Neuronal stem cell (in vitro differentiated cells): ENCODE measurements at regions not wholly inside any gene's neighbourhood (a gene's known extent, or its start where the extent isn't known, plus 50 kb on each side); places are given as distances from the start of the nearest gene placed in this dataset.

Experiments
- DNase-seq: peaks from one replicate; pipeline ENCODE4 v3.0.0-alpha.2; 2013; ENCODE audit warnings: low spot score
- H2AFZ ChIP-seq: one replicate; pipeline ENCODE4 v1.6.1; 2013; ENCODE audit warnings: mild to moderate bottlenecking, low read length, inconsistent platforms
- H2AK5ac ChIP-seq: 2 replicates; pipeline ENCODE4 v1.6.1; 2013; ENCODE audit warnings: low read depth, mild to moderate bottlenecking, inconsistent platforms, low read length, moderate library complexity, mixed read lengths
- H2BK120ac ChIP-seq: 2 replicates; pipeline ENCODE4 v1.6.1; 2013; ENCODE audit warnings: low read depth, mild to moderate bottlenecking, inconsistent platforms, low read length, moderate library complexity, mixed read lengths
- H2BK12ac ChIP-seq: one replicate; pipeline ENCODE4 v1.6.1; 2013; ENCODE audit warnings: low read length, inconsistent platforms
- H2BK15ac ChIP-seq: 2 replicates; pipeline ENCODE4 v1.6.1; 2013; ENCODE audit warnings: mild to moderate bottlenecking, low read length, inconsistent platforms, mixed read lengths
- H2BK5ac ChIP-seq: one replicate; pipeline ENCODE4 v1.6.1; 2013; ENCODE audit warnings: inconsistent platforms, mild to moderate bottlenecking, low read length, moderate library complexity
- H3K14ac ChIP-seq: one replicate; pipeline ENCODE4 v1.6.1; 2013; ENCODE audit warnings: low read length, inconsistent platforms
- H3K18ac ChIP-seq: 2 replicates; pipeline ENCODE4 v1.6.1; 2013; ENCODE audit warnings: low read length, inconsistent platforms
- H3K23ac ChIP-seq: 2 replicates; pipeline ENCODE4 v1.6.1; 2013; ENCODE audit warnings: low read depth, mild to moderate bottlenecking, mixed read lengths, low read length, inconsistent platforms; ENCODE audit not compliant: poor library complexity
- H3K27ac ChIP-seq: replicated peaks from 3 replicates; pipeline ENCODE4 v1.5.1; 2013; ENCODE audit warnings: low read length, inconsistent platforms
- H3K27me3 ChIP-seq, 3 experiments: 2 replicates each; pipeline ENCODE4 v1.6.1; 2013; ENCODE audit warnings: low read length in 3 of 3, mild to moderate bottlenecking in 2 of 3, inconsistent platforms in 1 of 3, low read depth in 1 of 3, mixed read lengths in 1 of 3, moderate library complexity in 1 of 3; ENCODE audit not compliant: control insufficient read depth in 3 of 3, insufficient read depth in 3 of 3
- H3K36me3 ChIP-seq, 2 donors: replicated peaks in 1 of 2; 2 replicates each; pipeline ENCODE4 v1.6.1; 2013; ENCODE audit warnings: low read length in 2 of 2; ENCODE audit not compliant: control insufficient read depth in 2 of 2, insufficient read depth in 2 of 2
- H3K4ac ChIP-seq: 2 replicates; pipeline ENCODE4 v1.6.1; 2013; ENCODE audit warnings: inconsistent platforms, mild to moderate bottlenecking, low read length, moderate library complexity
- H3K4me1 ChIP-seq, 2 donors: 1 replicate in 1 of 2; 2 replicates in 1 of 2; pipeline ENCODE4 v1.6.1; 2013; ENCODE audit warnings: low read length in 2 of 2, low read depth in 1 of 2; ENCODE audit not compliant: control insufficient read depth in 2 of 2, insufficient read depth in 1 of 2
- H3K4me2 ChIP-seq: one replicate; pipeline ENCODE4 v1.6.1; 2013; ENCODE audit warnings: mild to moderate bottlenecking, low read length, inconsistent platforms; ENCODE audit not compliant: insufficient read depth, poor library complexity, severe bottlenecking
- H3K4me3 ChIP-seq, 2 donors: 2 replicates each; pipeline ENCODE4 v1.5.1; 2013; ENCODE audit warnings: low read length in 2 of 2, mild to moderate bottlenecking in 2 of 2, inconsistent platforms in 1 of 2, moderate library complexity in 1 of 2
- H3K79me1 ChIP-seq: one replicate; pipeline ENCODE4 v1.6.1; 2013; ENCODE audit warnings: low read depth, mild to moderate bottlenecking, inconsistent platforms, low read length, moderate library complexity
- H3K9ac ChIP-seq: one replicate; pipeline ENCODE4 v1.6.1; 2013; ENCODE audit warnings: mild to moderate bottlenecking, low read depth, low read length, inconsistent platforms; ENCODE audit not compliant: poor library complexity
- H3K9me3 ChIP-seq, 2 donors: replicated peaks in 1 of 2; 2 replicates each; pipeline versions ENCODE3 to v1.6.1; 2013; ENCODE audit warnings: low read length in 2 of 2, mild to moderate bottlenecking in 2 of 2, inconsistent platforms in 1 of 2, low read depth in 1 of 2, mixed read lengths in 1 of 2, moderate library complexity in 1 of 2; ENCODE audit not compliant: control insufficient read depth in 2 of 2, insufficient read depth in 1 of 2
- H4K8ac ChIP-seq: one replicate; pipeline ENCODE4 v1.6.1; 2013; ENCODE audit warnings: low read depth, mild to moderate bottlenecking, inconsistent platforms, low read length, moderate library complexity
- H4K91ac ChIP-seq: one replicate; pipeline ENCODE4 v1.6.1; 2013; ENCODE audit warnings: low read length, low read depth, mild to moderate bottlenecking, inconsistent platforms; ENCODE audit not compliant: poor library complexity
- WGBS, 2 donors: extraction: QIAGEN DNeasy Blood & Tissue Kit; methylation state at CpG; one replicate each; pipeline ENCODE4 v1.1.7; 2013; ENCODE audit warnings: missing lambda C conversion rate in 2 of 2, mixed read lengths in 1 of 2; ENCODE audit not compliant: insufficient read length in 2 of 2, insufficient replicate concordance in 1 of 2; ENCODE audit errors: extremely low coverage in 2 of 2; 5-methylcytosine and 5-hydroxymethylcytosine counted together

GRCh38 chr20:52817981-52818380 lies 154.2 kb upstream of the TSHZ2 start:
- Histone ChIP-seq H3K9ac (no peak overlapping the region), H4K8ac (no peak overlapping the region), H3K9me3 (no peaks in the 10 kb centered on the region), H2BK120ac (no peak overlapping the region), H3K23ac (no peak overlapping the region), H4K91ac (no peak overlapping the region), H3K36me3 (no peaks in the 10 kb centered on the region), H3K79me1 (no peaks in the 10 kb centered on the region), H3K4me3 (no peak overlapping the region), H3K4me2 (no peak overlapping the region), H3K14ac (no peak overlapping the region), H3K18ac (no peak overlapping the region), H2BK15ac (no peak overlapping the region), H3K4me1 (no peaks in the 10 kb centered on the region), H2AFZ (no peak overlapping the region), H2BK5ac (no peak overlapping the region), H3K27me3 (no peaks in the 10 kb centered on the region), H3K4ac (no peak overlapping the region), H3K27ac (no peak overlapping the region), H2AK5ac (no peak overlapping the region), H2BK12ac (no peak overlapping the region)
- DNase-seq: no peak
- no CpG with 5 or more reads among the region's 3 CpGs for WGBS, 2 donors

- H3K4me2 ChIP-seq: no peak overlapping the region
- no peaks in the 10 kb centered on the region for H3K27me3 ChIP-seq
- H2AFZ ChIP-seq: no peak overlapping the region
- no peak overlapping the region for H3K27ac ChIP-seq
- no peak overlapping the region for H2AK5ac ChIP-seq
- H3K14ac ChIP-seq: no peak overlapping the region
- WGBS, 2 donors: no CpG with 5 or more reads among the region's 1 CpG
- no peak overlapping the region for H4K91ac ChIP-seq
- H2BK15ac ChIP-seq: no peak overlapping the region
- no peaks in the 10 kb centered on the region for H3K9me3 ChIP-seq
- no peak overlapping the region for H4K8ac ChIP-seq
- H2BK5ac ChIP-seq: no peak overlapping the region
- H2BK12ac ChIP-seq: no peak overlapping the region
- H3K4me3 ChIP-seq: no peak overlapping the region
- H3K4ac ChIP-seq: no peak overlapping the region
- no peak overlapping the region for H3K23ac ChIP-seq
- no peak for DNase-seq
- H3K18ac ChIP-seq: no peak overlapping the region
- H2BK120ac ChIP-seq: no peak overlapping the region
- H3K4me1 ChIP-seq: peaks cover 0 to 2% of the 10 kb centered on the region in 2 donors
- no peaks in the 10 kb centered on the region for H3K79me1 ChIP-seq
- H3K9ac ChIP-seq: no peak overlapping the region
- no peaks in the 10 kb centered on the region for H3K36me3 ChIP-seq
Measured at GRCh38 chr20:52817511-52817910, 154.6 kb upstream of the TSHZ2 start.

DNA sequence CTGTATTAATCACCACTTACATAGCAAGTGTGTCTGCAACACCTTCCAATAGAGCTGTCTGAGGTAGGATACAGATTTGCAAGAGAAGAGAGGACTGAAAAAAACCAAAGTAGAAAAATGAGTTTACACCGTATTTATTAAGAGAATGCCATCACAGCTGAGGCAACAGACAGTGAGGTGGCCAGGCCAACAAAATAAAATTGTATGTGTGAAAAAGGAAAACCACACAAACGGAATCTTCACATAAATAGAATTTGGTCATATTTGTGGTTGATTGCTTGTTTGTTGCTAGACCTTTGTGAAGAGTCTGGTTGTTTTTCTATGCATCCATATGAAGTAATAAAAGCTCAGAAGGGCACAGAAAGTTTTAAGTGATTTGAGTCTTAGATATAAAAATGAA lies 157.8 kb upstream of the TSHZ2 start:
- Histone ChIP-seq H4K91ac (no peak overlapping the region), H2BK12ac (no peak overlapping the region), H3K4me1 (peaks cover 0 to 2% of the 10 kb centered on the region in 2 donors), H3K4me3 (no peak overlapping the region), H2BK5ac (no peak overlapping the region), H3K4ac (no peak overlapping the region), H2BK15ac (no peak overlapping the region), H3K9me3 (no peaks in the 10 kb centered on the region), H4K8ac (no peak overlapping the region), H3K14ac (no peak overlapping the region), H3K27me3 (no peaks in the 10 kb centered on the region), H3K4me2 (no peak overlapping the region), H3K79me1 (no peaks in the 10 kb centered on the region), H3K18ac (no peak overlapping the region), H2AFZ (no peak overlapping the region), H3K23ac (no peak overlapping the region), H3K36me3 (no peaks in the 10 kb centered on the region), H3K27ac (no peak overlapping the region), H2AK5ac (no peak overlapping the region), H3K9ac (no peak overlapping the region), H2BK120ac (no peak overlapping the region)
- no CpG with 5 or more reads among the region's 2 CpGs for WGBS, 2 donors
- DNase-seq: no peak

DNA sequence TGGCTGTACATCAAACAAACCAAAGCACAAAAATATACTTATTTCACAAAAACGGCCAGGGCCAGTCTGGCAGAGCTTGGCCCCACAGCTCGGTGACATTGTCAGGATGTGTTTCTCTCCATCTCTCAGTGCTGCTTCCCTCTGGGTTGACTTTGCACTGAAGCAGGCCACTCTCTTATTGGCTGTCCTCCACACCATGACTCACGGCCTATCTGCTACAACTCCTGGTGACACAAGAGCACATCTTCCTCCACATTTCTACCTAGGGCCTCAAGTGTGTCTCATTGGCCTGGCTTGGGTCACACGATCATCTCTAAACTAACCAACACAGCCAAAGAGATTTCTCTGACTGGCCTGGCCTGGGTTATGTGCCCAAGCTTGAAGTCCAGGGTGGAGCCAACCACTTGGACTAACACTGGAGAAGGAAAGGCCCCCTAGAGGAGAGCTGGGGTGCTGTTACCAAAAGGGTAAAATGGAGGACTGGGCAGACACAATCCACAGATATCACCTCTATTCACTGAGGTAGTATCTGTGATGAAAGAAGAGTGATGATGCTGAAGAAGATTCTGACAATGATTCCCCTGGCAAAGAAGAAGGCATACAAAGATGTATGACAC lies 159.8 kb upstream of the TSHZ2 start:
- Histone ChIP-seq H3K4ac (no peak overlapping the region), H3K79me1 (no peaks in the 10 kb centered on the region), H3K4me3 (no peak overlapping the region), H3K9ac (no peak overlapping the region), H3K27ac (no peak overlapping the region), H2BK120ac (no peak overlapping the region), H2BK15ac (no peak overlapping the region), H2AFZ (no peak overlapping the region), H3K14ac (no peak overlapping the region), H2AK5ac (no peak overlapping the region), H3K4me2 (no peak overlapping the region), H2BK12ac (no peak overlapping the region), H3K9me3 (no peaks in the 10 kb centered on the region), H3K23ac (no peak overlapping the region), H3K4me1 (peaks cover 0 to 2% of the 10 kb centered on the region in 2 donors), H3K18ac (no peak overlapping the region), H3K36me3 (no peaks in the 10 kb centered on the region), H2BK5ac (no peak overlapping the region), H4K8ac (no peak overlapping the region), H4K91ac (no peak overlapping the region), H3K27me3 (no peaks in the 10 kb centered on the region)
- WGBS, 2 donors: no CpG with 5 or more reads among the region's 4 CpGs
- DNase-seq: no peak
